LHCN-M2 (cell line): ENCODE measurements at regions not wholly inside any gene's neighbourhood (a gene's known extent, or its start where the extent isn't known, plus 50 kb on each side); places are given as distances from the start of the nearest gene placed in this dataset.
"Not testable (repeated sequence)": the region's sequence is repeated elsewhere in the genome, so short reads cannot be mapped to it uniquely, and the experiment has no call there.

Experiments used
- DNase-seq: peaks from one replicate; pipeline ENCODE4 v3.0.0-alpha.2; 2012; ENCODE audit warnings: low read depth

DNA sequence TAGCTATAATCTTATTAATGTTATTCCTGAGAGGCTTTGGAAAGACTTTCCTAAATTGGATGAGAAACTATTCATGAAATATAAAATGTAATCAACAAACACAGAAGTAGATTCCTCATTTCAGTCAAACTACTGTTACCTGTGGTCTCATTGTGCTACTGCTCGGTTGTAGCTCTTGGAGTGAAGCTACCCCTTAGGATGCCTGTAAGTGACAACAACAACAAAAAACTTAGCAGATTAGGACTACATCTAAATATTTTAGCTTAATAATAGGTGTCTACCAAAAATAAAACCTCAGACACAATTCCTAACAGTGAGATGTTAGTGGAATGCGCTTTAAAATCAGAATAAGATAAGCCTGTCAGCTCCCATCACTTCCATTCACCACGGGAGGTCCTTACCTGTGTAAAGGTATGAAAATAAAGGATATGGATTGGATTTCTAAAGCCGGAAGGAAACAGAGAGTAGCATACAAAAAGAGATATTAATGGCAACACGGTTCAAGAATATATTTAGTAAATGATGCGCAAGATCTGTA lies 369.2 kb downstream of the OSTF1 start:
- DNase-seq = no peak

DNA sequence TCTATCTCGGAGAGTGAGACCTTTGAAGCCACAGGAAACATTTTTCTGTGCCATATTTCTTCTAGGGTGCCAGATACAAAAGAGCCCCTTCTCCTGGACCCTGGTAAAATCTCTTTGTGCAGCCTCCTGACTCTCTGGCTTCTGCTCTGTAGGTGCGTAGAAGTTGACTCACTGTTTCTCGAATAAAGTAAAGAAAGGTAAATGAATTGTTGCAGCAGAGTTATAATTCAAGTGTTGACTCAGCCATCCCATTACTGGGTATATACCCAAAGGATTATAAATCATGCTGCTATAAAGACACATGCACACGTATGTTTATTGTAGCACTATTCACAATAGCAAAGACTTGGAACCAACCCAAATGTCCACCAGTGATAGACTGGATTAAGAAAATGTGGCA lies 371.0 kb downstream of the OSTF1 start:
- DNase-seq = not testable (repeated sequence)

DNA sequence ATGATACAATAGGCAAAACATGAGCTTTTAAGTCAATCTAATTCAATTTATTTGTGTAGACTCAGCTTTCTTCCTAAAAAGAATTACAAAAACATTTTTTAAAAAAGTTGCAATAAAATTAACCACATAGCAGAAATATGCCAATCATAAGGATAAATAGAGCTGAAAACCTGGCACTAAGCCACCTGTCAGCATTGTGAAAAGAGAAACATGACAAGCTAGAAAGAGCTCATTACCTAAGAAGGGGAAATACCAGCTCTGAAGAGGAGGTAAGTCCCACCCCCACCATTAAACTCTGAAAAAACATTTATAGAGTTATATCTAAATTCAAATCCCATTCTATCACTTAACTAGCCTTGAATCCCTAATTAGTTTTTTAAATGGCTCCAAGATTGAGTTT lies 372.9 kb downstream of the OSTF1 start:
- DNase-seq = no peak

DNA sequence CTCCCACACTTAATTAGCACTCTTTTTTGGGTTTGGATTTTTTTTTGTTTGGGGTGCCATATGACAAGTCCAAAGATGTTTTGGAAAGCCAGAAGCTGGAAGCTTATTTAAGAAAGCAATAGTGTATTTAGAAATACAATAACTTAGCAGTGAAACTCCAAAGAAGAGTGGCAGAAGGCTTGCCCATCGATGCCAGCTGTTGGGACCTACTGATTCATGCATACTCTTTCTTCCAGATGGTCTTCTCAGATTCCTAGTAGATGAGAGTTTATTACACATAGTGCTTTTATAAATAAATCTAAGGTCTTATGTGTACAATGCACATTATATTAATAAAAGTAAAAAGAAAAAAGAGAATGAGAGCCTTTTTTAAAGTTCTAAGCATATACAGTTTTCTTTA lies 374.6 kb downstream of the OSTF1 start:
- peak; percentile 76 for DNase-seq

DNA sequence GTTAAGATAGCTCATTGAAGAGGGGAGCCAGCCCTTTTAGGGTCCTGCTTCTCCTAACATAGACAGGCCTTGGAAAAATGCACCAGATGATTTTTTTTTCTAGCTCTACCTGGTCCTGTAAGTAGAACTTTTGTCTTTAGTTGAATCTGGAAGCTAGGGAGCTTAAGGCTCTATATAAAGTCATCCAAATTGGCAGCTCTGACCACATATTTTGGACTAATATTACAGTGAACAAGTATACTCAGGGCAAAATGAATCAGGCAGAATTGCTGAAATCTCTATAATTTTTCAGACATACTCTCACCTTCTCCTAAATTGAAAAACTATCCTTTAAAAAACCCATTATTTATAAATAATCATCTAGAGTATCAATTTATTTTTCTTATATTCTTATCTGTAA lies 375.6 kb downstream of the OSTF1 start:
- DNase-seq = no peak

DNA sequence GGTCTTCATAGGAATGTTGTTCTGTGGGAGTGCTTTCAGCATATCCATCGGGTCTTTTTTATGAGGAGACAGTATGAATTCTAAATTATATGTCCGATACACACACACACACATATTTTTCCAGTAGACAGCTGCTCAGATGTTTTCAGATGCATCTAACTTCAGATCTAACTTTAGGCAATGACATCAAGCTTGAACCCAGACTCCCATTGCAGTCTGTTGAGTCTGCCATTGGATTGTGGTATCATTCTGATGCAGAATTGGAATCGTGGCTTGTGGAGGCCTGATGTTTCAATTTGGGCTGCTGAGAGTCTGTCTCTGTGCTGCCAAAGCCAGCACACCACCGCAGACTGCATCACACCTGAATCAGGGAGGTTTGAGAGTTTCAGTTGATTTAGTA lies 376.4 kb downstream of the OSTF1 start:
- no peak for DNase-seq

DNA sequence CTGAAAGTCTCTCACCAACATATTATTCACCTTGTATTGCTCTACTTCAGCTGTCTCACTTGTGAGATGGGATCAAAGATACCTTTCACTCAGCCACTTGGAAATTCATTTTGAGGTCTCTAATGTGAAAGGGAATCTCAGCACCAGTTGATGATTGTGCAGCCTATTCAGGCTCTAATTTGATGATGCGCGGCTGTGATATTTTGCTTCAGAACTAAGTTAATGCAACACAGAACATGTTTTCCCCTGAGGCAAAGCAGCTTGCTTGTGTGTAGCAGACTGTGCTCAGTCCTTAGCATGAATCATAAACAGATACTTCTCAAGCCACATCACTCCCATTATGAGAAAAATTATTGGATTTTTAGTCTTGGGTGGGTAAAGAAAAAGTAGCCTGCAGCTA lies 378.8 kb downstream of the OSTF1 start:
- DNase-seq = peak; percentile 45

DNA sequence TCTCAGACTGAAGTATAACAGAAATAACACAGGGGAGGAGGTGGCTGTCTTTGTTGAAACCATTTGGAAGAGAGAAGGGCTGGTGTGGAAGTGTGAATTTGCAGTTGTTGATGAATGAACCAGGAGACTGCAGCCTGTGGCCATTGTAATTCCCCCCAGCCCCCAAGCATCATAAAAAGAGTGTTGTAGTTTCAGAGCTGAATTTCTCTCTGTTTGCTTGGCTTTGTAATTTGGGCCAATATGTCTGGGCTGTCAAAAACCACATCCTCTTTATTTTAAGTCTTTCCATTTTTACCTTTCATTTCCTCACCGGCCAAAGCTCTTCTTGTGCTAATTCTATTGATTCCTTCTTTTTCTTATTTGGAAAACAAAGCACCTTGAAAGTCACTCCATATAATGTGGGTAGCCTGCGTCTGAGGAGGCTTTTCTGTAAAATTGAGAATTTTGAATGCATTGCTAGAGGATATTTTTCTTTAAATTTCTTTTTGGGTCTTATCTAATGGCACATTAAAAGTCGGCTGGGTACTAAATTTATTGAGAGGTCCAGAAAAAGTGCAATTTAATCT lies 383.3 kb downstream of the OSTF1 start:
- DNase-seq = no peak

DNA sequence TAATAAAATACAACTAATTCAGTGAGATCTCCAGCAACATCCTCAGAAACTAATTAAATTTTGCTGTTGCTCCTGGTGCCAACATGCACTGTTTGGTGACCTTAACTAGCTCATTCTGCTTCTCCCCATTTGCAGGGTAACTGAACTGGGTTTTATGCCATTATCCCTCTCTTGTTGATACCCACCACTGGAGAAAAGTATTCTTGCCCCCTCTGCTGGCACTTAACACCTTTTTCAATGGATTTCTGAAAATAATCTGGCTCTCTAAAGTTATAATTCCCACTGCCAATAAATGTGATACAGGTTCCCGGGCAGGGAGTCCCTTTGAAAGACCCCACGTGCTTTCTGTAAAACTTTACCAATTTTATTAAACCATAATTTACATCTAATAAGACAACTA lies 394.3 kb downstream of the OSTF1 start:
- no peak for DNase-seq

DNA sequence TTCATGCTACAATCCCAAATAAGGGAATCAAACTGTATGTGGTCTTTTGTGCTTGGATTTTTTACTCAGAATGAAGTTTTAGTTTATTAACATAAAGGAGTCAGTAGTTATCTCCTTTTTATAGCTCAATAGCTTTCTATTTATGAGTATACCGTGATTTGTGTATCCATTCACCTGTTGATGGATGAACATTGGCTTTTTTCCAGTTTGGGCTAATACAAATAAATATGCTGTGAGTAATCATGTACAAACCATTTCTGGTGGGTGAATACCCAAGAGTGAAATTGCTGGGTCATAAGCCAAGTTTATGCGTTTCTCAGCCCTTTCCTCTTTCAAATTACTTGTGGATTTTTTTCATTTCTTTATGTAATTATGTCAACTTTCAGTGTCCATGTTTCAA lies 395.3 kb downstream of the OSTF1 start:
- peak; percentile 66 for DNase-seq

DNA sequence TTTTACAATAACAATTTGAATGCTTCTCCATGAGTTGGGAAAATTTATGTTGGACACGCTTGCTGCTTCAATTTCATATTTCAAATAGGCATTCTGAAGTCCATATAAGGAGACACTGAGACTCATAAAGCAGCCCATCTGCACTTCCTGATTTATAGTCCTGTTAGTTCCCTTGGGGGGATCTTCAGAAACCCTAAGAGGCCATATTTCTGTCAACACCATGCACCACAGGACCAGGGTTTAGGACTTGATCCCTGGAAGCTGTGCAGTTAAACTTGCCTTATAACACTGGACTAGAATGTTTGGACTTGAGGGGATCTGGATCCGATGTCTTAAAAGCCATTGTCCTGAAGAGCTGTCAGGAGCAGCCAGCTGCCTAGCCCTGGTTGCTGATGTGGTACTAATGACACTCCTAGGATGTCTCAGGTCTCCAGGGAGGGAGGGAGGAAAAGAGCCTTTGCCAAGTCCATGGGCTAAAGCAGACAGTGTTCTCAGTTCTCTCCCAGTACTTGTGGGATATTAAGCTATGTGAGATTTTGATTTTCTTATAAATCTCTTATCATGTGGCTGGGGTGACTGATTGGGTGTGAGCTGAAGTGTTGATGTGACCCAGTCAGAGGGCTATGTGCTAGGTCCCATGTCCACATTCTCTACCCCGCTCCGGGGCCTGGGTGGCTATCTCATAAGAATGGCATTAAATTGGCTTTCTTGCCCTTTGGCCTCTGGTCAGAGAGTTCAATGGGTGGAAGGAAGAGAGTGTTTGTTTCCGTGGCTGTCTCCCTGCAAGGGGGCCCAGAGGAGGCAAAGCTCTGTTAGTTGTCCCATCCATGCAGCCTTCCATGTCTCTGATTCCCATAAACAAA lies 399.8 kb downstream of the OSTF1 start:
- no peak for DNase-seq

DNA sequence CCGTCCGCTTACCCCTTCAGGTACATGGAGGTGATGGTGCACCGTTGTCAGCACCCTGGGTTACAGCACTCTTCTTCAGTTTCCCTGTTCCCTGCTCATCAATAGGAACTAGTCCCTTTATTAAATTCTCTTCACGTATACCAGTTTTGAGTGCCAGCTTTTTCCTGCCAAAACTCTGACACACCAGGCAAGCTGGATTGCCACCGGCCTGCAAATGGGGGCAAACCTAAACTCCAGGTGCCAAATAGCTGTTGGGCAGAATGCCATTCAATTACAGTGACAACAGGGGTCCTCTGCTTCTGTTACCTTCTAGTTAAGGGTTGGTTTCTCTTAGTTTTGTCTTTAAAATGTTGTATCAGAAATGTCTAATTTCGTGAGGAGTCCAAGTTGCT lies 400.4 kb downstream of the OSTF1 start:
- DNase-seq = no peak

DNA sequence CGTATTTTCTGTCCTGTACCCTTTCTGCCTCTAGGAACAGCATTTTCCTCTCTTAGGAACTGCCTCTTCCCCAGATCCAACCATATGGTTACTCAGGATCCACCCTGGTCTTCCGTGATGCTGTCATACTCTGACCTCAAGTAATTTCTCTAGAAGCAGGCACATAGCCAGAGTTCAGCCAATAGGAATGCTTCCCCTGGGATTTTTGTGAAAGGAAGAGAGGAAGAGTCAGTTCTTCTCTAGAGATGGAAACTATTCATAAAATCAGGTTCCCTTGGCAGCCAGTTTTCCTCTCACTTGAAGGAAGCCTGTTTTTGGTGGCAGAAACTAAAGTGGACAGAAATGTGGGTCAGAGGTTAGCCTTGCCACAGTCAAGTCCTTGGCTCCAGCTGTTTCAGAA lies 400.1 kb upstream of the PCSK5 start:
- peak; percentile 54 for DNase-seq

DNA sequence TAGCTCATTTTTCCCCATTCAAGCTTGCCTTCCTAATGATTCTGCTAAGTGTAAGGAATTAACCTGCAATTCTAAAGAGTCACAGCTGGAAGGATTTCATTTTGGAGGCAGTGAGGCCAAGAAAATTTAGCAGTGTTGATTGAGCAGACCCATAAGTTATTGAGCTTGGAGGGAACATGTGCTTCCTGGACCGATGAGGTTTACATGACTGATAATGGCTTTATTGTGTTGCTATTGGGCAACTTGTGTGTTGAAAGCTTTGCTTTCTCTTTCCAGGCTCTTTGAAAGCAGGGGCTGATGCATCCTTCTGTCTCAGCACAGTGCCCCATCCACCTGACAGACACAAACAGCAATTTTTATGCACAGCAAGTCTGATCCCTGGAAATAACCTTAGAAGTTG lies 398.9 kb upstream of the PCSK5 start:
- no peak for DNase-seq

DNA sequence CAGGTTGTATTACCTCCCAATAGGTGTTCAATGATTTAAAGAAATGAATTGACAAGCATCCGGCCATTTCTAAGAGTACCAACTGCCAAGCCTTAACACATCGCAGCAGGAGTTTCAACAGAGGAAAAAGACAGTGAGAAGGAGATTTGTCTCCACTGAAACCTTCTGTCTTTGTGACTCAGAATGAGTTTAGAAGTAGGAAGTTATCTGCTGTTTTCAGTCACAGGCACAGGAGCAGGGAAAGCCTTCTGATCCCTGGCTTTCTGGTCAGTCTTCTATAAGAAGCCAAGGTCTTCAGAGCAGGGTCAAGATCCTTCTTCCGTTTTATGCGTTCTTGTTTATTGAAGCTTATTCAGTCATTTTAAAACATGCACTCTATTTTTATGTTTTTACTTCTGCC lies 390.7 kb upstream of the PCSK5 start:
- no peak for DNase-seq

DNA sequence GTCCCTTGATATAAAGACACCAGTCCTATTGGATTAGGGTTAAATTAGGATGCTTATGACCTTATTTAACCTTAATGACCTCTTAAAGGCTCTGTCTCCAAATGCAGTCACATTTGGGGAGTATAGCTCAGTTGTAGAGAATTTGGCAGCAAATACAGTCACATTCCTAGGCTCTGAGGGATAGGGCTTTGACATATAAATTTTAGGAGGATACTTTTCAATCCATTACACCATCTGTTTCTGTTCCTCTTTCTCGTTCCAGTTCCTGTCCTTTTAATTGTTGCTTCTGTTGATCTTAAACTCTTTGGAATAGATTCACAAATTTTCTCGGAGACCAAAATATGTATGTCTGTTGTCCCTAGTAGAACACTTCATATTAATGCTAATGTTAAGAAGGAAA lies 390.0 kb upstream of the PCSK5 start:
- DNase-seq = no peak

DNA sequence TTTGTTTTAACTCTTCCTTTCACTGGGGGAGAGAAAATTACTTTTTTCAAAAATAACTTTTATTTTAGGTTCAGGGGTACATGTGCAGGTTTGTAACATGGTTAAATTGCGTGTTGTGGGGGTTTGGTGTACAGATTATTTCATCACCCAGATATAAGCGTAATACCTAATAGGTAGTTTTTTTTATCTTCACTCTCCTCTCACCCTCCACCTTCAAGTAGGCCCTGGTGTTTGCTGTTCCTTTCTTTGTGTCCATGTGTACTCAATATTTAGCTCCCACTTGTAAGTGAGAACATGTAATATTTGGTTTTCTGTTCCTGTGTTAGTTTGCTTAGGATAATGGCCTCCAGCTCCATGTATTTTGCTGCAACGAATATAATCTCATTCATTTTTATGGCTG lies 389.5 kb upstream of the PCSK5 start:
- not testable (repeated sequence) for DNase-seq

DNA sequence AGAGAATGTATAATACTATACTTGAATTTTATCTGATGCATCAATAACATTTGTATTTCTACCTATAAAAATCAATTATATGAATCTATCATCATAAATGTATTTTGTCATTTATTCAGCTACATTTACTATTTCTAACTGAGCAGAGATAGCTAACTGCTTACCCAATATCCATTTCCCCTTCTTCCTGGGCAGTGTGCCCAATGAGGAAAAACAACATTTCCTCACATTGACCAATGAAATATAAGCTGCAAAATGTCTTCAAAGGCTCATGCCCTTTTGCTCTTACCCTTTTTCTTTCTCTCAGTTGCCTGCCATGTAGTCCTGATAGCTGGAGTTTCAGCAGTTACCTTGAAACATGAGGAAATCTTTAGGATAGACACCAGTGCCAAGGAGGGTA lies 385.8 kb upstream of the PCSK5 start:
- DNase-seq = peak; percentile 7

DNA sequence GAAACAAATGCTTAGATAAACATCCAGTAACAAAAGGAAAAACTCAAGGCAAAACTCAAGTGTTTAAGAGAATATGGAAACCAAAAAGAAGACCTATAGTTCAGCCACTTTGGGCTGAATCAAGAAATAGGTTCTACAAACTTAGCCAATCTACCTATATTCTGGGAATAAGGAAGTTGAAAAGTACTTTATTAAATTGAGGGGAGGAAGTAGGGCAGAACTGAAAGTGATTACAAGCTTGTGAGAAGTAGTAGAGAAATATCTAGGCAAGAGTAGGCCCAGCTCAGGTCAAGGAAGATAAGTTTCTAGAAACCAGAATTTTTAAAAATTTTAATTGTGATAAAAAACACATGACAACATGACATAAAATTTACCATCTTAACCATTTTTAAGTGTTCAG lies 384.8 kb upstream of the PCSK5 start:
- no peak for DNase-seq

DNA sequence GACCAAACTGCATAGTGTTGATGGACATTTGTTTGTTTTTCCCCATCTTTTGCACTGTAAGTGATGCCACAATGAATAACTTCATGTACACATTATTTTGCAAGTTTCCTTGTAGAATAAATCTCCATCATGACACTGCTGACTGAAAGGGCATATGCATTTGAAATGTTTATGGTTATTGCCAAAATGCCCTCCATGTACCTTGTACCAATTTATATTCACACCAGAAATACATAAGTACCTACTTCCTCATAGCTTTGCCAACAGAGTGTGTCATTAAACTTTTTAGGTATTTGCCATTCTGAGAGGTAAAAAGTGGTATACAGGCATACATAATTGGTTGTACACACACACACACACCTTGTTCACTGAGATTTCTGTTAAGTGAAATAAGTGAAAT lies 361.0 kb upstream of the PCSK5 start:
- no peak for DNase-seq

DNA sequence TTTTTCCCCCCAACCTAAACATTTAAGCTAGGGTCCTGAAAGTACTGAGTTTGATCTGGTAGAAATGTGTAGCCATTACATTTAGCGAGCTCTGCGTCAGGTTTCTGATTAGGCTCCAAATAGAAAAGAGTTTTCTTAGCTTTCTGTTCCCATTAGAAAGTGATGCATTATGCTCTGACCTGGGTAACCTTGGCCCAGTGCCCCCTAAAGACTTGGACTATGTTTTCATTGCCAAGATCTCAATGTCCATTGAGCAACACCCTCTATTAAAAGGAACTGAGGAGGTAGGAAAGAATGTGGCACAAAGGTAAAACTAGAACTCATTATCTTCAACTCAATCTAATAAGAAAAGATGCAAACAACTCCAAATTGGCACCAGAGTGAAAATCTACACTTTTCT lies 358.9 kb upstream of the PCSK5 start:
- DNase-seq = no peak

DNA sequence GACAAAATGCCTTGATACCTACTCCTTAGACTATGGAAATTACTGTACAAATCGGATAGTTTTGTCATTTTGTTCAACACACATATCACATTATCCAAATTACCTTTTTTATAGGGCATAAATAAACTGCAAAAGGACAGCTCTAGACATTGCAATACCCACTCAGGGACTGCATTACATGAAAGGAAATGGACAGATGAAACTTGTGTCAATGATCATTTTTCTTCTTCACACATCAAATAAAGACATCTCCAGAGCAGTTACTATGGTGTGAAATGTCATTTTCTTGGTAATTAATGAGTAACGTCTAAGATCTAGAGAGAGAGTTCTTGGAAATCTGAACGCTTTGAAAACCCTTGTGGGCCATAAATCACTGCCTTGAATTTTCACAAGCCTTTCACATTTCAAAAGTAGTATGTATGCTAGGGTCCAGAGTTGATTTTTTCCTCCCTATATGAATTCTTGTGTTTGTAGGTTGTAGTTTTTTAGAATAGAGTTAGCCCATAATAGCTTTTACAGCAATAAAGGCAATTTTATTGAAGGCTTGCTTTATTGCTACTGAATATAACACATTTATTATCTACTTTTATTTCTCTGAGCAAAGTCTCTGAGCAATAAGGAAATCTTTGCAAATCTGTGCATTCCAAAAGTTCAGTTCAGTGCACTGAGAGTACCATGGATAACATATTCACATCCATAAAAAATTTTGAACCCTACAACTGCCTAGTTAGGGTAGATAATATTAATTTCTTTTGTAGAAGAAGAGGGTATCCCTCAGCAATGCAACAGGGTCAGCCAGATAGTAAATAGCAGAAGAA lies 358.0 kb upstream of the PCSK5 start:
- no peak for DNase-seq
